ENCODE measurements at regions not wholly inside any gene's neighbourhood (a gene's known extent, or its start where the extent isn't known, plus 50 kb on each side); places are given as distances from the start of the nearest gene placed in this dataset.

DNA sequence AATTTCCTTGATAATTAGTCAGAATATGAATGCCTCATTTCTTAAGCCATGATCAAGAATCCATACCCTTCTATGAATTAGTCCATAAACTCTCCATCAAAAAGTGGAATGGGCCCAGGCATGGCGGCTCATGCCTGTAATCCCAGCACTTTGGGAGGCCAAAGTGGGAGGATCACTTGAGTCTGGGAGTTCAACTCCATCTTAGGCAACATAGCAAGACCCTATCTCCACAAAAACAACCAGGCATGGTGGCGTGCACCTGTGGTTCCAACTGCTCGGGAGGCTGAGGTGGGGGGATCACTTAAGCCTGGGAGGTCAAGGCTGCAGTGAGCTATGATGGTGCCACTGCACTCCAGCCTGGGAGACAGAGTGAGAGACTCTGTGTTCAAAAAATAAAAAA, 52.1 kb upstream of the SHANK2 start:
- no peaks in the 10 kb centered on the region for H3K4me1 ChIP-seq (replicated peaks in 1 of 2; ENCODE audit: control insufficient read depth in 2 of 2, insufficient read depth in 2 of 2, low read length in 2 of 2)
- in situ Hi-C loops (cut with MboI) = no loop called here
- TF ChIP-seq FOXP1 (CRISPR knock-in tag; IDR thresholded peaks at IDR 0.05) (no peak), ZBTB7A (IDR thresholded peaks at IDR 0.05; ENCODE audit: borderline replicate concordance, control insufficient read depth, low read depth, low read length) (no peak), CTBP1 (IDR thresholded peaks at IDR 0.05; ENCODE audit: borderline replicate concordance) (no peak), SUPT5H (IDR thresholded peaks at IDR 0.05) (no peak), BCL6 (CRISPR knock-in tag; IDR thresholded peaks at IDR 0.05) (no peak), ZNF551 (CRISPR knock-in tag; IDR thresholded peaks at IDR 0.05) (no peak), AFF1 (IDR thresholded peaks at IDR 0.05; ENCODE audit: low read depth in 1 of 2, partially characterized antibody in 2 of 2) (no peak), RNF219 (CRISPR knock-in tag; IDR thresholded peaks at IDR 0.05) (no peak), SPI1 (IDR thresholded peaks at IDR 0.05; ENCODE audit: borderline replicate concordance, low read depth, low read length) (no peak), BRCA1 (IDR thresholded peaks at IDR 0.05) (no peak), BRCA1 (CRISPR knock-in tag; IDR thresholded peaks at IDR 0.05) (no peak), SMARCE1 (IDR thresholded peaks at IDR 0.05) (no peak), MTA3 (IDR thresholded peaks at IDR 0.05; ENCODE audit: borderline replicate concordance) (no peak)
- TF ChIP-seq, protein P1, sequence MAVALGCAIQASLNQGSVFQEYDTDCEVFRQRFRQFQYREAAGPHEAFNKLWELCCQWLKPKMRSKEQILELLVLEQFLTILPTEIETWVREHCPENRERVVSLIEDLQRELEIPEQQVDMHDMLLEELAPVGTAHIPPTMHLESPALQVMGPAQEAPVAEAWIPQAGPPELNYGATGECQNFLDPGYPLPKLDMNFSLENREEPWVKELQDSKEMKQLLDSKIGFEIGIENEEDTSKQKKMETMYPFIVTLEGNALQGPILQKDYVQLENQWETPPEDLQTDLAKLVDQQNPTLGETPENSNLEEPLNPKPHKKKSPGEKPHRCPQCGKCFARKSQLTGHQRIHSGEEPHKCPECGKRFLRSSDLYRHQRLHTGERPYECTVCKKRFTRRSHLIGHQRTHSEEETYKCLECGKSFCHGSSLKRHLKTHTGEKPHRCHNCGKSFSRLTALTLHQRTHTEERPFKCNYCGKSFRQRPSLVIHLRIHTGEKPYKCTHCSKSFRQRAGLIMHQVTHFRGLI (CRISPR knock-in tag; IDR thresholded peaks at IDR 0.05) = no peak
- H3K27ac ChIP-seq (ENCODE audit: extremely low read depth, low read depth, low read length) = no peak overlapping the region
- H3K9ac ChIP-seq (ENCODE audit: insufficient read depth in 1 of 2, low read depth in 2 of 2, low read length in 2 of 2) = no peak overlapping the region
- H3K4me2 ChIP-seq (ENCODE audit: insufficient read depth, low read length) = no peak overlapping the region
- H3K4me3 ChIP-seq = no peak overlapping the region
- no peak for ATAC-seq
- intact Hi-C loops (cut with micrococcal nuclease) = no loop called here
- FAIRE-seq = no peak
- ChIA-PET POLR2A (no interaction called here), CTCF (ENCODE audit: low intra/inter-chr PET ratio) (no interaction called here)
- 0 out of 2 replicates have a peak, but pooled peaks cover 5% of the 10 kb centered on the region for H4K20me1 ChIP-seq (replicated peaks; ENCODE audit: control insufficient read depth, insufficient read depth, low read length)
- DNase-seq (ENCODE audit: extremely low read depth in 1 of 4, low spot score in 3 of 4) = no peak
- no peaks in the 10 kb centered on the region for H3K36me3 ChIP-seq (ENCODE audit: control insufficient read depth, insufficient read depth, low read length)
- peaks cover 8 to 33% of the 10 kb centered on the region in 2 experiments; a peak in 4 of 5 replicates for H3K27me3 ChIP-seq (ENCODE audit: control insufficient read depth in 2 of 2, insufficient read depth in 2 of 2, low read length in 2 of 2)
- H3K9me3 ChIP-seq (replicated peaks; ENCODE audit: control insufficient read depth, insufficient read depth, low read depth, low read length) = no peaks in the 10 kb centered on the region
- no peaks in the 10 kb centered on the region for H3K79me2 ChIP-seq (ENCODE audit: control insufficient read depth, insufficient read depth, low read length)
- WGBS (ENCODE audit: insufficient coverage, low coverage, missing lambda C conversion rate) = 2% methylated on average over 3 of the region's 3 CpGs
- no peak overlapping the region for H2AFZ ChIP-seq (ENCODE audit: low read depth, low read length)
- no TSS peak for BruUV-seq (replicated peaks)
- no peaks in the 10 kb centered on the region for H3K9me1 ChIP-seq (ENCODE audit: control insufficient read depth, insufficient read depth, low read length)
